Muscle of back (tissue), 3 donors: ENCODE measurements at regions not wholly inside any gene's neighbourhood (a gene's known extent, or its start where the extent isn't known, plus 50 kb on each side); places are given as distances from the start of the nearest gene placed in this dataset.
"Not testable (repeated sequence)": the region's sequence is repeated elsewhere in the genome, so short reads cannot be mapped to it uniquely, and the experiment has no call there.

Experiments used
- DNase-seq, 3 donors: peaks; one replicate each; pipeline versions ENCODE4 v3.0.0 to v3.0.0-alpha.2; 2013

GRCh38 chr13:79874396-79875360, 393.7 kb downstream of the NDFIP2 start:
- DNase-seq: peak in 1 of 3 donors; percentile 7

GRCh38 chr13:79871594-79871993, 390.6 kb downstream of the NDFIP2 start:
- DNase-seq: no peak

GRCh38 chr13:79870766-79871165, 389.8 kb downstream of the NDFIP2 start:
- no peak for DNase-seq

- DNase-seq: peak; percentile 10 to 61 (median 42)
Observed at GRCh38 chr13:79870123-79870522, 389.2 kb downstream of the NDFIP2 start.

GRCh38 chr13:79869326-79869725, 388.4 kb downstream of the NDFIP2 start:
- DNase-seq: peak in 1 of 3 donors; percentile 10

- peak in 2 of 3 donors; percentile 15 to 20 for DNase-seq
Observed at GRCh38 chr13:79867254-79867653, 386.3 kb downstream of the NDFIP2 start.

- DNase-seq: peak in 2 of 3 donors; percentile 32 to 52
Observed at GRCh38 chr13:79866436-79866835, 385.5 kb downstream of the NDFIP2 start.

- no peak for DNase-seq
Observed at GRCh38 chr13:79862515-79862914, 381.6 kb downstream of the NDFIP2 start.

GRCh38 chr13:79861731-79862130, 380.8 kb downstream of the NDFIP2 start:
- DNase-seq: no peak

- no peak for DNase-seq
Observed at GRCh38 chr13:79860791-79861190, 379.8 kb downstream of the NDFIP2 start.

- no peak for DNase-seq
Observed at GRCh38 chr13:79859756-79860155, 378.8 kb downstream of the NDFIP2 start.

- DNase-seq: no peak
Observed at GRCh38 chr13:79853251-79853650, 372.3 kb downstream of the NDFIP2 start.

- no peak for DNase-seq
Observed at GRCh38 chr13:79851318-79851717, 370.4 kb downstream of the NDFIP2 start.

GRCh38 chr13:79847882-79848592, 367.1 kb downstream of the NDFIP2 start:
- DNase-seq: no peak

GRCh38 chr13:79846386-79846785, 365.4 kb downstream of the NDFIP2 start:
- DNase-seq: no peak

GRCh38 chr13:79837741-79838450, 356.9 kb downstream of the NDFIP2 start:
- DNase-seq: peak in 1 of 3 donors; percentile 16

GRCh38 chr13:79836121-79836520, 355.2 kb downstream of the NDFIP2 start:
- not testable (repeated sequence) for DNase-seq

GRCh38 chr13:79834876-79835275, 353.9 kb downstream of the NDFIP2 start:
- DNase-seq: no peak

GRCh38 chr13:79833991-79834390, 353.0 kb downstream of the NDFIP2 start:
- DNase-seq: peak; percentile 63 to 89 (median 69)

- no peak for DNase-seq
Observed at GRCh38 chr13:79831556-79831955, 350.6 kb downstream of the NDFIP2 start.

GRCh38 chr13:79830945-79831344, 350.0 kb downstream of the NDFIP2 start:
- DNase-seq: no peak

GRCh38 chr13:79830426-79830825, 349.5 kb downstream of the NDFIP2 start:
- DNase-seq: no peak
